PFSK-1 (cell line): ENCODE measurements at regions not wholly inside any gene's neighbourhood (a gene's known extent, or its start where the extent isn't known, plus 50 kb on each side); places are given as distances from the start of the nearest gene placed in this dataset.

Experiments
- FOXP2 ChIP-seq: optimal IDR thresholded peaks from 2 replicates; pipeline ENCODE3; 2011; ENCODE audit warnings: borderline replicate concordance, control low read depth, inconsistent platforms; ENCODE audit not compliant: insufficient read depth; ENCODE audit errors: extremely low read length, extremely low read depth
- POLR2AphosphoS5 ChIP-seq: IDR thresholded peaks from 2 replicates; pipeline ENCODE4 v1.6.1; 2012; ENCODE audit warnings: low read depth, mild to moderate bottlenecking, control low read depth, low read length, moderate library complexity
- REST ChIP-seq, 2 experiments: IDR thresholded peaks; 2 replicates each; pipeline versions ENCODE4 v1.6.1 to v1.8.0; 2011 to 2012; ENCODE audit warnings: low read depth in 2 of 2, low read length in 2 of 2, control low read depth in 1 of 2, inconsistent platforms in 1 of 2, mild to moderate bottlenecking in 1 of 2, moderate library complexity in 1 of 2; ENCODE audit not compliant: insufficient read depth in 1 of 2
- SIN3A ChIP-seq: IDR thresholded peaks from 2 replicates; pipeline ENCODE4 v1.6.1; 2012; ENCODE audit warnings: mild to moderate bottlenecking, low read length, moderate library complexity, borderline replicate concordance; ENCODE audit not compliant: insufficient read depth
- TAF1 ChIP-seq: IDR thresholded peaks from 2 replicates; pipeline ENCODE4 v1.6.1; 2012; ENCODE audit warnings: low read length, control low read depth, borderline replicate concordance; ENCODE audit not compliant: insufficient read depth

- TF ChIP-seq TAF1, result no peak
- no peak for TF ChIP-seq POLR2AphosphoS5
- TF ChIP-seq REST (IDR thresholded peaks at IDR 0.05; ENCODE audit: insufficient read depth in 1 of 2, low read depth in 2 of 2, low read length in 2 of 2), result no peak
- no peak for TF ChIP-seq SIN3A
- TF ChIP-seq FOXP2, result no peak
Observed at GRCh38 chr2:118549503-118549902, 297.9 kb downstream of the EN1 start.
